ENCODE measurements at regions not wholly inside any gene's neighbourhood (a gene's known extent, or its start where the extent isn't known, plus 50 kb on each side); places are given as distances from the start of the nearest gene placed in this dataset.
"Not testable (repeated sequence)": the region's sequence is repeated elsewhere in the genome, so short reads cannot be mapped to it uniquely, and the experiment has no call there.

DNA sequence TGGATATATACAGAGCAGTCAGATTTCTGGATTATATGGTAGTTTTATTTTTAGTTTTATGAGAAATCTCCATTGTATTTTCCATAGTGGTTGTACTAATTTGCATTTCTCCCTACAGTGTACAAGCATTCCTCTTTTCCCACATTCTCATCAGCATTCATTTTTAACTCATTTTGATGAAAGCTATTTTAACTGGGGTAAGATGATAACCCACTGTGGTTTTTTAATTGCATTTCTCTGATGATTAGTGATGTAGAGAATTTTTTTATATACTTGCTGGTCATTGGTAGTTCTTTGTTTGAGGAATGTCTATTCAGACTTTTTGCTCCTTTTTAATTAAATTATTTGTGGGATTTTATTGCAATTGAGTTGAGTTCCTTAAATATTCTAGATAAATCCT lies 903.6 kb downstream of the DIPK2A start:
- no peak for DNase-seq (ENCODE audit: low read depth, low spot score)
- in situ Hi-C loops (cut with HindIII; ENCODE audit: low pct_unique_long_range_greater_than_20kb, low sequenced_read_pairs): no loop called here

DNA sequence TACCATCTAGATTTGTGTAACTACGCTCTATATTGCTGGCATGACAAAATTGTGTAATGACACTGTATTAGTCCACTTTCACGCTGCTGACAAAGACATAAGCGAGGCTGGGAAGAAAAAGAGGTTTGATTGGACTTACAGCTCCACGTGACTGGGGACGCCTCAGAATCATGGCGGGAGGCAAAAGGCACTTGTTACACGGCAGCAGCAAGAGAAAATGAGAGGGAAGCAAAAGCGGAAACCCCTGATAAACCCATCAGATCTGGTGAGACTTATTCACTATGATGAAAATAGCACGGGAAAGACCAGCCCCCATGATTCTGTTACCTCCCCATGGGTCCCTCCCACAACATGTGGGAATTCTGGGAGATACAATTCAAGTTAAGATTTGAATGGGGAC lies 905.7 kb downstream of the DIPK2A start:
- DNase-seq (ENCODE audit: low read depth, low spot score): no peak
- in situ Hi-C loops (cut with HindIII; ENCODE audit: low pct_unique_long_range_greater_than_20kb, low sequenced_read_pairs): no loop called here

DNA sequence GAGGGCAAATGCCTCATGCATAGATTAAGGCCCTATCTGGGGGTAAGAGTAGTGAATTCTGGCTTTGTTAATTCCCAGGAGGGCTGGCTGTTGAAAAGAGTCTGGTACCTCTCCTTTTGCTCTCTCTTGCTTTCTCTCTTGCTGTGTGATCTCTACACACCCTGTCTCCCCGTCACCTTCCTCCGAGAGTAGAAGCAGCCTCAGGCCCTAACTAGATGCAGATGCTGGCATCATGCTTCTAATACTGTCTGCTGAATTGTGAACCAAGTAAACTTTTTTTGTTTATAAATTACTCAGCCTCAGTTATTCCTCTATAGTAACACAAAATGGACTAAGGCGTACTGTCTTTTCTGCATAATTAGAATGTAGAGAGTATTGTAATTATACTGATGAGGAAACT lies 908.1 kb downstream of the DIPK2A start:
- in situ Hi-C loops (cut with HindIII; ENCODE audit: low pct_unique_long_range_greater_than_20kb, low sequenced_read_pairs): no loop called here
- no peak for DNase-seq (ENCODE audit: low read depth, low spot score)

DNA sequence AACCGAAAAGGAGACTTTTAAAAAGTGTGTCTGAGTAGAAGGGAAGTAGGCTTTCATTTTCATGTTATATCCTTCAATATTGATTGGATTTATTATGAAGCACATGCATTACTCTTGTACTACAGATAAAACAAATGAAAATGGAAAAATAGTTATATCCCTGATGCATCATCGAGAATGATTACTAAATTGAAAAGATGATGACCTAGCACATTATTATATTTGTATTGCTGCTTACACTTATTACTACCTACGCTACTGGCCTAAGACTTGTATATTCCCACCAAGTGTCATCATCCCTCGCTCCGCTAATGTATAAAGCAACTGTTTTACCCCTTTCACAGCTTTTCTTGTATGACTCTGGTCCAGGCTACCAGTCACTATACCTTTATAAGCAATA lies 922.4 kb downstream of the DIPK2A start:
- DNase-seq (ENCODE audit: low read depth, low spot score): no peak
- in situ Hi-C loops (cut with HindIII; ENCODE audit: low pct_unique_long_range_greater_than_20kb, low sequenced_read_pairs): no loop called here

DNA sequence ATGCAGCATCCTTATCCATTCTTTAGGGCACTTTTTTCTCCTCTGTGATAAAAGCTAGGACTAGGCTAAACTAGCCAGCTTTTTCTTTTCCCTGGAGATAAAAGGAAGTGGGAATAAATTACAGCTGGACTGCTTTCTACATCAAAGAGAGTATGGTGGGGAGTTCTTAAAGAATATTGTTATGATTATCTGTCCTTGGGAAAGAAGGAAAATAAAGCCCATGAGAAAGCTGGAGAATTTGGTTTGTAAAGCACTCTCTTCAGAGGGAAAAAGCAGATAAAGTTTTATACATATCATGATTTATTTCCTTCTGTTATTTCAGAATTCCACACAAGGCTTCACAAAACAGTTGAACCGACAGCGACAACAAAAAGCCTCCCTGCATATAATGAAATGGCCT lies 923.0 kb downstream of the DIPK2A start:
- in situ Hi-C loops (cut with HindIII; ENCODE audit: low pct_unique_long_range_greater_than_20kb, low sequenced_read_pairs): no loop called here
- no peak for DNase-seq (ENCODE audit: low read depth, low spot score)

DNA sequence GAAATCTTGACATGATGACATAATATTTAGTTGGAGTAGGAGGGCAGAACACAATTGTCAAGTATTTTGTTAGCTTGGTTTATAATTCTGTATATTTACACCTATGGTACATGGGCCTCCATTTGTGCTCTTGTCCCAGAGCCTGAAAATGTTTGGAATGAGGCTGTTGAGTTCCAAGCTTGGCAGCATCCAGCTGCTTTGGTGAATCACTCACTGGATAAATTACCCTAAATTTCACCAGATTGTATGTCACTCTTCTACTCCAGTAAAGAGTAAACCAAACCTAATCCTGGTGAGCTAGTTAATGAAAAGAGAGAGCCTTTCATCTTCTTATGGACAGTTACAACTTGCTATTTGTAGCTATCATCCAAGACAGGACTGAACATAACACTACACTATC lies 928.7 kb downstream of the DIPK2A start:
- DNase-seq (ENCODE audit: low read depth, low spot score): no peak
- in situ Hi-C loops (cut with HindIII; ENCODE audit: low pct_unique_long_range_greater_than_20kb, low sequenced_read_pairs): no loop called here

DNA sequence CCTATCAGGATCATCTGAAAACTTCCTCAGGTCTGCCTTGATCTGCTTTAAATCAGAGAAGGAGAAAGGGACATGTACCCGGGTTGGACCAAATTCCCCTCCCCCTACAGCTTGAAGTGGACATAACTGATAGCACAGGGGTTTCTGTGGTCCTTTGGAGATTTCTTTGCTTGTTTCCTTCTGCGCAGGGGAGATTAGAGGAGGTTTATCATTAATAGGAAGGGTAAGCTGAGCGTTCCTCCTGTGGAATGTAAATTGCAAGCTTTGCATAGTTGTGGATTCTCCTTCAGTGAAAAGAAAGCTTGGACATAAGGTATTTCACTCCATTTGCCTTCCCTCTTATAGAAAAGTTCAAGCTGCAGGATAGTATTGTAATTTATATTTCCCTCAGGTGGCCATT lies 936.0 kb downstream of the DIPK2A start:
- in situ Hi-C loops (cut with HindIII; ENCODE audit: low pct_unique_long_range_greater_than_20kb, low sequenced_read_pairs); DNase-seq (ENCODE audit: low read depth, low spot score): not testable (repeated sequence)

DNA sequence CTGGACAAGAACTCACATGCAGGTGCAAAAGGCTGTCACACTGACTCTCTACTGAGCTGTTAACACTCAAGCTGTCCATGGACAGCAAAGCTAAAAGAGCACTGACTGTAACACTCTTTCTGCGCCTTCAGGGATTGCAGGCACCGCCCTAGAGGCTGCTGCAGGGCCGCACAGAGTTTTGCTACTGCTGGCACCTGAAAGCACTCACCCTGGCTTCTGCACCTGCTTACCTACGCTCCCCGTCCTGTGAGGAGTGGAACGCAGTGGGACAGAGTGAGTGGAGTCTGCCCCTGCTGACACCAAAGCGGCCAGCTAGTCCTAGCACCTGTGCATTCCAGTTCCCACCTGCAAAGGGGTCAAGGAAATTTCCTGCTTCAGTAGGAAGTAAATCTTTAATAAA lies 941.3 kb downstream of the DIPK2A start:
- DNase-seq (ENCODE audit: low read depth, low spot score): no peak
- in situ Hi-C loops (cut with HindIII; ENCODE audit: low pct_unique_long_range_greater_than_20kb, low sequenced_read_pairs): no loop called here

DNA sequence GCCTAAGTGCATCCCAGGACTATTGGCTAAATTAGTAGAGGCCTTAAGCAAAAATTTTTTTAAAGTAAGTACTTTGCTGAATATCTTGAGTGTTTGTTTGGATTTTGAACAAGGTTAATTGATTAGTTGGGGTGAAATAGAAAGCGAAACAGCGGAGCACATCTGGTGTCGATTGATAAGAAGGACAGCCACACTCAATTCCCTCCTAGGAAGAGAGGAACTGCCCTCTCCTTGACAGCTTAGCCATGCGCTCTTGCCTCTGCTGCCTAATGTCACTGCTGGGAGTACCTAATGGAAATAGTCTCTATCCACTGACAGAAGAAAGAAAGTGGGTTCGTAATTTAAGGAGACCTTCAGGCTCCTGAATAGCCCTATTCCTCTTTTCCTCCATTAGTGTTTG lies 943.6 kb downstream of the DIPK2A start:
- in situ Hi-C loops (cut with HindIII; ENCODE audit: low pct_unique_long_range_greater_than_20kb, low sequenced_read_pairs): no loop called here
- DNase-seq (ENCODE audit: low read depth, low spot score): no peak

DNA sequence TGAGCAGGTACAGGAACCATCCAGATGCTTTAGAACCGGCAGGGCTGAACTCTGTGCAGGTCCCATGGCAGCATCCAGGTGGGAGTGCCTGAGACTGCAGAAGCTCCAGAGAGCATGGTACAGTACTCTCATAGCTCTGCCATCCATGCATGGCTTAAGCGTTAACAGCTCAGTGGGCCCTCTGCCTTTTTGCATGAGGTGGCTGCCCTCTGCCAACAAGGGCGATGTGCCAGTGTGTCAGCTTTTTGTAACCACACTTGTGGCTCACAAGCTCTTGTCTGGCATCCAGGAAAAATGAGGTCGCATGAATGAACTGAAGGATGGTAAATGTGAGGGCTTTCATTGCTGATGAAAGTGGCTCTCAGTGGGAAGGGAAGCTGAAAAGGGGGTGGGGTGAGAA lies 950.1 kb downstream of the DIPK2A start:
- in situ Hi-C loops (cut with HindIII; ENCODE audit: low pct_unique_long_range_greater_than_20kb, low sequenced_read_pairs): no loop called here
- no peak for DNase-seq (ENCODE audit: low read depth, low spot score)

DNA sequence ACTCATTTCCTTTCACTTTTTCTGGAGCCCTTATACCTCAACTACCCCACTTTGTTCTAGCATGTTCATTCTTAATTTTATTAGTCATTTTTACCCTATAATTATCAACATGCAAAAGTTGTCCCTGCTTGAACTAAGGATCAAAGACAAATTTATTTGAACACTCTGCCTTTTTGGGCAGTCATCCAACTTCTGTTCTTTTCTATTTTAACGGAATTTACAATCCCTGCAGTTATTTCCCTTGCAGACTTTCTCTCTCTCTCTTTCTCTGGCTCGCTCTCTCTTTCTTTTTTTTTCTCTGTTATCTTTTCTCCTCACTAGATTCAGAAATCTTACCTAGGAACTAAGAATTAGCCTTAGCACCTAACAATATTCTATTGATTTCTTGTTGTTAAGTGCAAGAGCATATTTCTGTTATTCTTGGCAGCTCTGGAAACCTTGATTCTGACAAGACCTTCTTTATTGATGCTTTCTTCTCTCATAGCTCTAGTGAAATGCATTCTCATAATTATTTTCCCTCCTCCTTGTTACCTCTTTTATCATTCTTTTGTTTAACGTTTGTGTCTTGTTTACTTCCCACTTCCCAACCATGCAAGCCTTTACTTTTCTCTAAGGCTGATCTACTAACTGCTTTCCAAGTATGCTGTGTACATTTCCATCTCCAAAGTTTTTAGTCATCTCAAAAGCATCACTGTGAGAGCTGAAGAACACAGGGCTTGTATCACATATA lies 951.6 kb downstream of the DIPK2A start:
- DNase-seq (ENCODE audit: low read depth, low spot score): no peak
- in situ Hi-C loops (cut with HindIII; ENCODE audit: low pct_unique_long_range_greater_than_20kb, low sequenced_read_pairs): no loop called here

DNA sequence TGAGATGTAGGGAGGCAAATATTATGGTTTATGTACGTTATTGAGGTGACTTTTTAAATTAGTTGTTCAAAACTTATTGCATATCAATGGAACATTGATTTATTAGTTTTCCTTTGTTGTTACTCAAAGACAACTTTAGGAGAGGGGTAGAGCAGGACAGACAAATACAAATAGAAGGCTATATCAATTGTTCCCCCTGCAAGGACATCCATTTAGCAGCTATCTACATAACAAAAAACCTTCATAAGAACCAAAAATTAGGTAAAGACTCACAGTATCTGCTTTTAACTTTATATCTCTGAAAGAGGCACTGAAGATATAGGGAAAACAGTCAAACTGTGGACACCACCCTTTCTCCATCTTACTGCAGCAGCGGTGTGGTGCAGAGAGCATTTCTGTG lies 958.8 kb downstream of the DIPK2A start:
- no peak for DNase-seq (ENCODE audit: low read depth, low spot score)
- in situ Hi-C loops (cut with HindIII; ENCODE audit: low pct_unique_long_range_greater_than_20kb, low sequenced_read_pairs): no loop called here

DNA sequence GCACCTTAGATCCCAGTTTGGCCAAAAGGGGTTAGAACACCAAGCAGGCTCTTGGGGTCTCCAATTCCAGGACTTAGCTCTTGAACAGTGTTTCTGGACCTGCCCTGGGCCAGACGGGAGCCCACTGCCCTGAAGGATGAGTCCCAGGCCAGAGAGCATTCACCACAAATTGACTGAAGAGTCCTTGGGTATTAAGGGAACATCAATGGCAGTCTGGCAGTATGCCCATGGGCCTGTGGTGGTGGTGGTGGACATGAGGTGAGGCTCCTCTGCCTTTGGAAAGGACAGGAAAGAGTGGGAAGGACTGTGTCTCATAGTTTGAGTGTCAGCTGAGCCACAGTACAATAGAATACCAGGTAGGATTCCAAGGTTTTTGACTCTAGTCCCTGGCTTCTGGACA lies 960.0 kb downstream of the DIPK2A start:
- DNase-seq (ENCODE audit: low read depth, low spot score): no peak
- in situ Hi-C loops (cut with HindIII; ENCODE audit: low pct_unique_long_range_greater_than_20kb, low sequenced_read_pairs): no loop called here

DNA sequence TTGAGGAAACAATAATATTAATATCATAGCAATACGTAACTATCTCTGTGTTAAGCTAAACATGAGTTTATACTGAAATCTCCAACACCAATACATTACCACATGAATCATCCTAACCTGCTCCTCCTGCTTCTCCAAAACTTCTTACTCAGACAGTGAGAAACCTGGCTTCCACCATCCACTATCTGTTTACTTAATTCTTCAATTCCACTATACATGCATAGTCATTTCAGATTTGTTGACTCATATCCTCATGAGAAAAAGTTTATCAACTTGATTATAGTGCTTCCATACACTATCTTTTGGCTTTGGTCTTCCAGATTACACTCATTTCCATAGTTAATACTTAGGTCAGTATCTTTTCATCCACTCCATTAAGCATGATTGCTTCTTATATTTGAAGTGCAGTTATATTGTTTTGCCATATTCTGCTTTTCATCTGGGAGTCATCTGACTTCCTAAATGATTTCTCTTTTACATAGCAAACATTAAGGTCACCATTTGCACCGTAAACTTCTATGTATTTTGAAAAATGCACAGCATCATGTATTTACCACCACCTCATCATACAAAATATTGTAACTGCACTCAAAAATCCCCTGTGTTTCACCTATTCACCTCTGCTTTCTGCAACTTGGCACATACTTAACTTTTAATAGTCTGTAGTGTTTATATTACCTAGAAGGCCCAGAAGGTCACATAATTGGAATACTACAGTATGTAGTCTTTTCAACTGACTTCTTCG lies 970.6 kb downstream of the DIPK2A start:
- in situ Hi-C loops (cut with HindIII; ENCODE audit: low pct_unique_long_range_greater_than_20kb, low sequenced_read_pairs): no loop called here
- DNase-seq (ENCODE audit: low read depth, low spot score): no peak

DNA sequence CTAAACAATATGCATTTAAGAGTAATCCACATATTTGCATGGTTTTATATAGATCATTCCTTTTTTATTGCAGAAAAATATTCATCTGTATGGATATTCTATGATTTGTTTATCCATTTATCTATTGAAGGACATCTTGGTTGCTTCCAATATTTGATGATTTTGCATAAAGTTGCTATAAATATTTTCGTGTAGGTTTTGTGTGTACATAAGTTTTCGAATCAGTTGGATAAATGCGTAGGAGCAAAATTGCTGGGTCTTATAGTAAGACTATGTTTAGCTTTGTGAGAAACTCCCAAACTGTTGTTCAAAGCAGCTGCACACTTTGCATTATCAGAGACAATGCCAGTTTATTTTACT lies 971.2 kb downstream of the DIPK2A start:
- no peak for DNase-seq (ENCODE audit: low read depth, low spot score)
- in situ Hi-C loops (cut with HindIII; ENCODE audit: low pct_unique_long_range_greater_than_20kb, low sequenced_read_pairs): no loop called here

DNA sequence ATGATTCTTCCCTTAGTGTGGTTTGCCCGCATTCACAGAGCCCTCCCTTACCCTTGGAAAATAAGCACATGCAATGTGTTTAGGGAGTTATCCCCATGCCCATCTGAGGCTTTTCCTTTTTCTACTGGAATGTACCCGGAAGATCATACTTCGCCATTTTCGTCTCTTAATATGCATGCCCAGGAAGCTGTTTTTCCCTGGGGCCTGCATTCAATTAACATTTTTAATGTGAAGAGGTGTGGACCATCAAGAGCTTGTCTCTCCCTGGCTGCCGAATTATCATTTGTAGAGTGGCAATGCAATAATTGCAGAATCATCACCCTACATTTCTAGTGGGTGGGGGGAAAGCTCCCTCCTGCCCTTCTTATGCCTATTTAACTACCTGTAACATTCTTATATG lies 976.3 kb downstream of the DIPK2A start:
- in situ Hi-C loops (cut with HindIII; ENCODE audit: low pct_unique_long_range_greater_than_20kb, low sequenced_read_pairs): no loop called here
- no peak for DNase-seq (ENCODE audit: low read depth, low spot score)

DNA sequence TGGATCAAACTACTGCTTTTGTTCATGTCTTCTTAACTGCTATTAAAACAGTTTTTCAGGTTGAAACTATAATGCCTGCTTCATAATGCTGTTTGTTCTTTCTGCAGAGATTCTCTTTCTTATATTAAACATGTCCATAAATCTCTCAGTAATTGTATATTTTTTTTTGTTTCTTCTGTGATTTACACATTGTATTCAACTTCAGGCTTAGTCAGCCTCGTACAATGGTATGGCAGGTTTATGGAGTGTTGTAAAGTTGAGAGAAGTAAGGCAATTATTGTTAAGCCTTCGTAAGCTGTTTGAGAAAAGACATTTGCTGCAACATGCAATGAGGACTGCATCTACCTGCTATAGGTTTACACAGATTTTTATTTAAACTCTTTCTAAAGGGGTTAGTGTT lies 977.1 kb downstream of the DIPK2A start:
- DNase-seq (ENCODE audit: low read depth, low spot score): no peak
- in situ Hi-C loops (cut with HindIII; ENCODE audit: low pct_unique_long_range_greater_than_20kb, low sequenced_read_pairs): no loop called here

DNA sequence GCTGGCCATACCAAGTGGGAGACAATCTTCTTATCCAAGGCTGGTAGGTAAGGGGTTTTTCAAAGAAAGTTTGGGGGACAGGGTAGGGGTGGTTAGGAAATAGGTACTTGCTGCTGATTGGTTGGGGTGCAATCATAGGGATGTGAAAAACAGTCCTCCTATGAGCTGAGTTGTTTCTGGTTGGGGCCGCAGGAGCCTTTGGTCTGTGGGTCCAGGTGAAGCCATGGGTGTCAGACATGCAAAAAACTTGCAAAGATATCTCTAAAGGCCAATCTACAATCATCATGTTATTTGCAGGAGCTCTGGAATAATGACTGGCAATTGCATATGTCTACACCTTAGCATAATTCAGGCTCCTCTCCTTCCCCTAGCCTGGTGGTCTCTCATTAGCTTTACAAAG lies 982.3 kb downstream of the DIPK2A start:
- in situ Hi-C loops (cut with HindIII; ENCODE audit: low pct_unique_long_range_greater_than_20kb, low sequenced_read_pairs): no loop called here
- no peak for DNase-seq (ENCODE audit: low read depth, low spot score)

DNA sequence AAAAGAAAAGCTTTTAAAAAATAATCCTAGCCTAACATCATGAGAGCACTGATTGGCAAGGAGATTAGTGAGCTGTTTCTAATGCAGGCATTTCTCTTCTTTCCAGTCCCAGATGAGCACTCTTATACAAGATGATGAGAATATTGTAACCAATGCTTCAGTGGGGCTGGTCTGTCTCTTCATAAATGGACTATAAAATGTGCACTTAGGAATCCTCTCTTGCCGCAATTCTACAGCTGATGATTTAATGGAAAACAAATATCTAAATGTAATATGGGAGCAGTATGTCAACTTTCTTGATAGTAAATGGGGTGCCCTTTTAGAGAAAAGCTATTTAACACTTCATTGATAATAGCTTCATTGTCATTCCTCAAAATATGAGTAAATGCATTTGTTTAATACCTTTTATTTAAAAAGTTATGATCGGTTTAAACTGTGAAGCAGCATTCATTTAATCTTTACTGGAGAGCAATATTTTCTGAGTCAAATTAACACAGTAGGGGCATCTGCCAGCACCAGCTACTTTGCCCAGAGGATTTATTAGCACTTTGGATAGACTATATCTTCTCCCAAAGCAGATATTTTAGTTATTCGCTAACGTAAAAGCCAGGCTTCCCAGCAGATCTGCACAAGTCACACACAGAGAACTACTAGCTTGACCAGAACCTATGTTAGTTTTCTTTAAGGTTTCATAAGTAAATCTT lies 985.9 kb downstream of the DIPK2A start:
- in situ Hi-C loops (cut with HindIII; ENCODE audit: low pct_unique_long_range_greater_than_20kb, low sequenced_read_pairs): no loop called here
- DNase-seq (ENCODE audit: low read depth, low spot score): no peak
